ENCODE measurements at regions not wholly inside any gene's neighbourhood (a gene's known extent, or its start where the extent isn't known, plus 50 kb on each side); places are given as distances from the start of the nearest gene placed in this dataset.

- Histone ChIP-seq H3K4me1 (no peaks in the 10 kb centered on the region), H3K27ac (replicated peaks in 1 of 4) (no peak overlapping the region), H3K27me3 (no peaks in the 10 kb centered on the region), H3K4me3 (no peak overlapping the region), H3K9me3 (no peaks in the 10 kb centered on the region), H3K36me3 (no peaks in the 10 kb centered on the region)
- intact Hi-C loops (cut with DNase I), result no loop called here
- WGBS, result 64% methylated on average over 1 of the region's 1 CpG
- no peak for TF ChIP-seq POLR2AphosphoS5 (IDR thresholded peaks at IDR 0.05)
- DNase-seq (ENCODE audit: extremely low spot score), result no peak
Measured at GRCh38 chr6:80472271-80472670, 365.8 kb downstream of the BCKDHB start.

GRCh38 chr6:80469977-80470376 is 363.5 kb downstream of the BCKDHB start:
- Histone ChIP-seq H3K36me3 (no peaks in the 10 kb centered on the region), H3K9me3 (no peaks in the 10 kb centered on the region), H3K27me3 (no peaks in the 10 kb centered on the region), H3K27ac (replicated peaks in 1 of 4) (no peak overlapping the region), H3K4me3 (no peak overlapping the region), H3K4me1 (no peaks in the 10 kb centered on the region)
- TF ChIP-seq POLR2AphosphoS5 (IDR thresholded peaks at IDR 0.05), result no peak
- TF ChIP-seq CTCF (IDR thresholded peaks at IDR 0.05), result no peak
- no peak for TF ChIP-seq POLR2A (IDR thresholded peaks at IDR 0.05; ENCODE audit: low read depth)
- TF ChIP-seq EP300 (IDR thresholded peaks at IDR 0.05), result no peak
- intact Hi-C loops (cut with DNase I), result no loop called here
- DNase-seq (ENCODE audit: extremely low spot score), result no peak
- 62% methylated on average over 2 of the region's 2 CpGs for WGBS

GRCh38 chr6:80468398-80468797 is 361.9 kb downstream of the BCKDHB start:
- Histone ChIP-seq H3K27me3 (no peaks in the 10 kb centered on the region), H3K27ac (replicated peaks in 1 of 4) (no peak overlapping the region), H3K4me3 (no peak overlapping the region), H3K36me3 (no peaks in the 10 kb centered on the region), H3K4me1 (no peaks in the 10 kb centered on the region), H3K9me3 (no peaks in the 10 kb centered on the region)
- 87% methylated on average over 2 of the region's 2 CpGs for WGBS
- intact Hi-C loops (cut with DNase I), result no loop called here
- TF ChIP-seq POLR2AphosphoS5 (IDR thresholded peaks at IDR 0.05) (no peak), POLR2A (IDR thresholded peaks at IDR 0.05; ENCODE audit: low read depth) (no peak), EP300 (IDR thresholded peaks at IDR 0.05) (no peak), CTCF (IDR thresholded peaks at IDR 0.05) (no peak)
- DNase-seq (ENCODE audit: extremely low spot score), result no peak

- H3K9me3 ChIP-seq, result no peaks in the 10 kb centered on the region
- H3K36me3 ChIP-seq, result no peaks in the 10 kb centered on the region
- intact Hi-C loops (cut with DNase I), result no loop called here
- H3K4me1 ChIP-seq, result no peaks in the 10 kb centered on the region
- H3K4me3 ChIP-seq, result no peak overlapping the region
- no peaks in the 10 kb centered on the region for H3K27me3 ChIP-seq
- TF ChIP-seq POLR2A (IDR thresholded peaks at IDR 0.05; ENCODE audit: low read depth) (no peak), POLR2AphosphoS5 (IDR thresholded peaks at IDR 0.05) (no peak), CTCF (IDR thresholded peaks at IDR 0.05) (no peak), EP300 (IDR thresholded peaks at IDR 0.05) (no peak)
- no peak for DNase-seq (ENCODE audit: extremely low spot score)
- no peak overlapping the region for H3K27ac ChIP-seq (replicated peaks in 1 of 4)
- WGBS, result 96% methylated on average over 2 of the region's 2 CpGs
Measured at GRCh38 chr6:80467408-80467807, 360.9 kb downstream of the BCKDHB start.

- Histone ChIP-seq H3K27me3 (no peaks in the 10 kb centered on the region), H3K27ac (replicated peaks in 1 of 4) (no peak overlapping the region), H3K4me3 (no peak overlapping the region), H3K9me3 (no peaks in the 10 kb centered on the region), H3K4me1 (no peaks in the 10 kb centered on the region), H3K36me3 (no peaks in the 10 kb centered on the region)
- no peak for DNase-seq (ENCODE audit: extremely low spot score)
- 94% methylated on average over 2 of the region's 2 CpGs for WGBS
- intact Hi-C loops (cut with DNase I), result no loop called here
- TF ChIP-seq EP300 (IDR thresholded peaks at IDR 0.05) (no peak), POLR2AphosphoS5 (IDR thresholded peaks at IDR 0.05) (no peak)
Measured at GRCh38 chr6:80466981-80467380, 360.5 kb downstream of the BCKDHB start.

GRCh38 chr6:80465513-80465912 is 359.0 kb downstream of the BCKDHB start:
- 69% methylated on average over 2 of the region's 2 CpGs for whole genome bisulfite sequencing
- no peak for DNase-seq (ENCODE audit: extremely low spot score)
- Histone ChIP-seq H3K9me3 (no peaks in the 10 kb centered on the region), H3K27ac (replicated peaks in 1 of 4) (no peak overlapping the region), H3K4me3 (no peak overlapping the region), H3K4me1 (no peaks in the 10 kb centered on the region), H3K36me3 (no peaks in the 10 kb centered on the region), H3K27me3 (no peaks in the 10 kb centered on the region)
- no peak for TF ChIP-seq POLR2A (IDR thresholded peaks at IDR 0.05; ENCODE audit: low read depth)
- no peak for TF ChIP-seq POLR2AphosphoS5 (IDR thresholded peaks at IDR 0.05)
- TF ChIP-seq EP300 (IDR thresholded peaks at IDR 0.05), result no peak
- no peak for TF ChIP-seq CTCF (IDR thresholded peaks at IDR 0.05)
- intact Hi-C loops (cut with DNase I), result no loop called here

All from esophagus muscularis mucosa (tissue), 4 donors.